Left forelimb (tissue), 1 donor: ENCODE measurements at regions not wholly inside any gene's neighbourhood (a gene's known extent, or its start where the extent isn't known, plus 50 kb on each side); places are given as distances from the start of the nearest gene placed in this dataset.

ENCODE experiments used
- DNase-seq: peaks from one replicate; pipeline ENCODE4 v3.0.0-alpha.2; 2018; ENCODE audit warnings: low spot score

DNA sequence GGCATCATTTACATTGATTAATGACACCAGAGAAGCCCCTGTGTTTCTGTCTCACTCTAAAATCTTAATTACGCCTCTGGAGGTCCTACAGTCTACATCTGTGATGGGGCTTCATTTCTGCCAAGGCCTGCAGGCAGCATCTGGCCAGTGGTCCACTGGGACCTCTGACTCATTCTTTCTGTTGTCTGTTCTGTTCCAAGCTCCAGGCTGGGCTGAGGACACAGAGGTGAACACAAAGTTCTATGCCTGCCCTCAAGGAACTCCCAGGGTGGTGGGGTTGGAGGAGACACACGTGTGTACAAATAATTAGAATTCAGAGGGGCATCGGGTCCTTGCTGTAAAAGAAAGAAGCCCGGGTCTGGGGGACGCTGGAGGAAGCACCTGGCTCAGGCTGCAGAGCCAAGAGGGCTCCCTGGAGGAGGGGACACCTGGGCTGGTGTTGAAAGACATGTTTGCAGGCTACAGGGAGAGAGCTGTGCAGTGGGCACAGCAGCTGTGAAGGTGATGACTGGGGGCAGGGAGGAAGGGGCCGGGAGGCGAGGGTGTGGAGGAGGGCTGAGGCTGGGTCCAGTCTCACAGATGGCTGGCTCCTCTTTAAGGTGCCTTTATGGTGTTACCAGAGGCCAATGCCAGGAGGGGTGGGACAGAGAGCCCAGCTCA, 103.3 kb upstream of the PRR23E start:
- DNase-seq = no peak

DNA sequence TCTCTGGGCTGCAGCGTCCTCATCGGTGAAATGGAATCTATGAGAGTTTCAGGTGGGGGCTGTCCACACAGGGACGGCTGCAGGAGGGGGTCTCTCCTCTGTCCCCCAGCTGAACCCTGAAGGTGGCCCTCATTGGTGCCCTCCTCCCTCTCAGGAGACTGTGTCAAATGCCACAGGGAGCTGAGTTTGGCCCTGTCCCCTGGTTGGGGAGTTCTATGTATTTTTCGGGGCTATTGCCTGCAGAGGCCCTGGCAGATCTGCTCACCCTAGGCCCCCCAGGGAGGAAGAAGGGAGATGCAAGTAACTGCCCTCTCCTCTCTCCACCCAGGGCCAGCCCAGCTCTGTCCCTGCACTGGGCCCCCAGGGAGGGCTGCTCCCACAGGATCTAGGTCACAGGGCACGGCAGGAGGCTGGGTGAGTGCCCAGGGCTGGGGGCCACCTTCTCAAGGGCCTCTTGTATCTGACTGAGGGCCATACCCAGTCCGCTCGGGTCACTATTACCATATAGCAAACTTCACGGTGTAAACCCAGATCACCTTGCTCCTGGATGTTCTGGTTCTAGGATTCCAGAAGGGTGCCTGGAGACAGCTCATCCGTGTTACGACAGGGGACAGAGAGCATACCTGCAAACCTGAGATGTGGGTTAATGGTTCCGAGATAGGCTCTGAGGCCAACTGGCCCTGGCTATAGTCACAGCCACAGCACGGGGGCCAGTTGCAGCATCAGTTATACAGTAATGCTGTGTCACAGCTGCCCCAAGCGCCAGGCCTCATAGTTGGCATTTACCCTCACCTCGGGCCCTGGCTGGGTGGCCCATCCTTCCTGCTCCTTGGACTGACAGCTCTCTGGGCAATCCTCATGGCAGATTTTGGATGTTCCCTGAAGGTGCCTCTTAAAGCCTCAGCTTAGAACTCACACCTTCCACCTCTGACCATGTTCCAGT, 102.4 kb upstream of the PRR23E start:
- DNase-seq = no peak

DNA sequence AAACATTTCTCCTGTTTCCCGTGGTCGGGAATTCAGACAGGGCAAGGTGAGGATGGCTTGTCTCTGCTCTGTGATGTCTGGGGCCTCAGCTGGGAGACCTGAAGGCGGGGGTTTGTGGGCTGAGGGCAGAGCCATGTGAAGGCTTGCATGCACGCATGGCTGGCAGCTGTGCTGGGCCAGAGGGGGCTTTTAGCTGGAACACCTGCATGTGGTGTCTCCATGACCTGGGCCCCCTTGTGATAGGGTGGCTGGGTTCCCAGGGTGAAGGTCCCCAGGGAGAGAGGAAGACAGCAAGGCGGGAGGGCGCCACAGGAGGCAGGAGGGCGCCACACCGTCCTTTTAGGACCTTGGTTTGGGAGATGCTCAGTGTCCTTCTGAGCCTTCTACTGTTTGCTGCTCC, 101.6 kb upstream of the PRR23E start:
- DNase-seq = no peak

DNA sequence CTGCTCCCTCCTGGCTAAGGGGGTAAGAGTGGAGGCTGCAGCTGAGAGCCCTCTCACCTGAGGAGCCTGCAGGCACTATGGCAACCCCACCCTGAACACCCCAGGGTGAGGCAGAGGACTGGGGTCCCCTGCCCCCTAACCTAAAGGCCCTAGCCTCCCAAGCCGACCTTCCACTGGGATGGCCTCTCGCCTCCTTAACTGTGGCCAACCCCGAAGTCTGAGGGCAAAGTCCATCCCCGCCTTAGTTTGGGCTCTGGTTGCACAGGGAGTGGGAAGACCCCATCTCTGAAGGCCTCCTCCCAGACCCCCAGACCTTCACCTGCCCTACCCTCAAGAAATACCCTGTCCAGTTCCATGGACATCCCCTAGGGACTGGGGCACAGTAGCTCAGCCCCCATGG, 100.6 kb upstream of the PRR23E start:
- DNase-seq = no peak

DNA sequence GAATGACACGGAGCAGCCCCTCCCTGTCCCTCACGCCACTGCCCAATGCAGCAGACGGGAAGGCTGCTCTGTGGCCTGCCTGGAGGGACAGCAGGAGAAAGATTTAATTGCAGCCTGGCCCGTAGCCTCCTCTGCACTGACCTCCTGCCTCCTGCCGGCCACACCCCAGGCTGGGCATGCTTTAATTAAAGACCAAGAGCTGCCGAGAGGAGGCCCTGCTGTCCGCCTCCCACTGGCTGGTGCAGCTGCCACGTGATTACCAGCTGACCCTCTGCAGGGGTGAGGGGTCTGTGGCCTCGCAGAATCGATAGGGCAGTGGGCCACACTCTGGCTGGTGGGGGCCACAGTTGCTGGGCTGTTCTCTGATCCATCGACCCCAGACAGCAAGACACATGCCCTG, 100.2 kb upstream of the PRR23E start:
- no peak for DNase-seq

DNA sequence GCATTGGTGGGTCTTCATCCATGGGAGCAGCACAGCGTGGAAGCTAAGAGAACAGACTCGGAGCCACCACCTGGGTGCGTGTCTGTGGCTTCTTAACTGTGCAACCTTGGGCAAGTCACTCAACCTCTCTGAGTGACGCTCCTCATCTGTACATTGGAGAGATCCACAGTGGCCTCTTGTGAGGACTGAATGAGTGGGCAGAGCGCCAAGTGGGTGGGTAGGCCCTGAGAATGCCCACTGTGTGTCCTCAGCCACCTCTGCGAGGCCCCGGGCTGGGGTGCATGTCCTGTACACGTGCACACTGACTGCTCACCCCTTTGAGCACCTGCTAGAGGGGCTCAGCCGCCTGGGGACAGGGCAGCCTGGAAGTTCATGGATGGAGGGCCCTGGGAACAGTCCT, 99.6 kb upstream of the PRR23E start:
- DNase-seq = no peak

DNA sequence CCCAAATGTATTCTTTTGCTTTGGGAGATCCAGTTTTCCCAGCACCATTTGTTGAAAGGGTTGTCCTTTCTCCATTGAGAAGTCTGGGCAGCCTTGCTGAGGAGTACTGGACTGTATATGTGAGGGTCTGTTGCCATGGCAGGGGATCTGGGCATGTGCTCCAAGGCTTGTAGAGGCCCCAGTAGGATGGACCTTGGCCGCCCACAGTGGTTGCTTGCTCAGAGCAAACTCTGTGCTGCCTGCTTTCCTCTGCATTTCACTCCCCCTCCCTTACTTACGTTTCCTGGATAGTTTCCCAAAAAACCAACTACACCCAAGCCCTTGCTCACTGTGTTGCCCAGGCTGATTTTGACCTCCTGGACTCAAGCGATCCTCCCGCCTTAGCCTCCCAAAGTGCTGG, 97.2 kb upstream of the PRR23E start:
- DNase-seq = no peak

DNA sequence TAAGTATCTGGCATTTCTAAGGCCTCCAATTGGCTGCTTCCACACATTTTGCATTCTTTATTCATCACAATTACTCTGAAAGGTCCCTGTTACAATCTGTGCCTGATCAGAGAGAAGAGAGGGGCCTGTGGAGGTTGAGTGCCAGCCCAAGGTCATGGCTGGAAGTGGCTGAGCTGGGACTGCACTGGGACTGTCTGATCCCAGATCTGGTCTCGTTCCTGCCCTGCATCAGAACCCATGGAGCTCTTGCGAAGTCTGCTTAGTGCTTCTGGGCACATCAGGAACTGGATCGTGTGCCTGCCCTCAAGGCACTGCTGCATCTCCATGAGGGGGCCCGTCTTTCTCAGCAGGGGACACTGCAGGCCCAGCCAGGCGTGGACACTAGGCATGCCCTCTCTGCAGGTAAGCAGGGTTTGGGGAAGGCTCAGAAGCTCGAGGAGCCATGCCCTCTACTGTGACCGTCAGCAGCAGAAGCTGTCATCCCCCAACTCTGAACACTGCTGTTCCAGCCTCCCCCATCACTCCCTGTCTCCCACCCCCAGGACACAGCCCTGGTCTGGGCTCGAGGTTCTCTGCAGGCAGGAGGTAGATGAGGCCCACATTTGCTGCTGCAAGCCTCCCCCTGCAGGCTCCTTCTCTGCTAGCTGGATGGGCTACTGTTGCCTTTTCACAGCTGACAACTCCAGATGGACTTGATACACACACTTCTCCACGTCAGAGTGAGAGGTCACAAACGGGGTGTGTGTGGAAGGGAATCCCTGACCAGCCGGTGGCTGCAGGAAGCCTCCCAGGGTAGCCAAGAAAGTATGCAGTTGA, 96.5 kb upstream of the PRR23E start:
- peak; percentile 63 for DNase-seq

DNA sequence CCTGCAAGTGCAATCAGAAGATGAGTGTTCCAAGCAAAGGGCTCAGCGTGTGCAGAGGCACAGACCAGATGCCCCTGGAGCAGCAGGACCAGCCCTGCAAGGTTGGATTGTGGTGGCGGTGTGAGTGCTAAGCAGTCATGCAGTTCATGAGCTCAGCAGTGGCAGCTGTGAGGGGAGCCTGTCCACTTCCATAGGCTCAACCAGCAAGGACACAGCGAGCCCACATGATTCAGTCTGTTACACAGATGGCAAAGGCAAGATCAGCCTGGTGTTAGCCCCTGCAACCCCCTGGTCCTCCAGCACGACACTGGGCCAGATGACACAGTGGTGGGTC, 95.9 kb upstream of the PRR23E start:
- DNase-seq = no peak

DNA sequence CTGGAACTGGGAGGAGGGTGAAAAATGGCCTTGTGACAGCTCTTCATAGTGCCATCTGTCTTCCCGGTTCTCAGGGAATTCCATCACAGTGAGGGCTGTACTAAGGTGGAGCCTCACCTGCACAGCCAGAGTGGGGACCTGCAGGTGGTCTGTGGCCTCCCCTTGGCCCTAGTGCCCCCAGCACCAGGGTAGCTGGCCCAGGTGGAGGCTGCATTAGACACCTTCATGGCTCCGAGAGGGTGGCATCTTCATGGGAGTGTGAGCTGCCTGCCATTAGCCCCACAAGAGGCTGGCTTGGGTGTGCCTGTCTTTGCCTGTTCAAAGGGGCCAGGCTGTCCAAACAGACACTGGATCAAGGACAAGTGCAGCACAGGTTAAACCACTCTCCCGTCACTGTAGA, 95.5 kb upstream of the PRR23E start:
- peak; percentile 52 for DNase-seq

DNA sequence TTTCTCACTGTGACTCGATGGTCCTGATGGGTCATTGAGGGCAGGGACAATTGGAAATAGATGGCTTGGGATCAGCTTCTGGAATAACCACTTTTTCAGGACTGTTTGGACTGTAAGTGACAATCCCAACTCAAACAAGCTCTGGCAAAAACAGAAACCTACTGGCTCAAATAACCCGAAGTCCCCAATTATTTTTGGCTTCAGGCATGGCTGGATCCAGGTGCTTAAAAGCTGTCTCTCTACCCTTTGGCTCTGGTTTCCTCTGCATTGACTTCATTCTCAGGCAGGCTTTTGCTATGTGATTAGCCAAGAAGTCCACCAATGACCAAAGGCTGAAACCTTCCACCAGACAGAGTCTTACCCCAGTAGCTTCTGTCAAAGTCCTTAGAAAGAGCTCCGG, 92.9 kb upstream of the PRR23E start:
- no peak for DNase-seq

DNA sequence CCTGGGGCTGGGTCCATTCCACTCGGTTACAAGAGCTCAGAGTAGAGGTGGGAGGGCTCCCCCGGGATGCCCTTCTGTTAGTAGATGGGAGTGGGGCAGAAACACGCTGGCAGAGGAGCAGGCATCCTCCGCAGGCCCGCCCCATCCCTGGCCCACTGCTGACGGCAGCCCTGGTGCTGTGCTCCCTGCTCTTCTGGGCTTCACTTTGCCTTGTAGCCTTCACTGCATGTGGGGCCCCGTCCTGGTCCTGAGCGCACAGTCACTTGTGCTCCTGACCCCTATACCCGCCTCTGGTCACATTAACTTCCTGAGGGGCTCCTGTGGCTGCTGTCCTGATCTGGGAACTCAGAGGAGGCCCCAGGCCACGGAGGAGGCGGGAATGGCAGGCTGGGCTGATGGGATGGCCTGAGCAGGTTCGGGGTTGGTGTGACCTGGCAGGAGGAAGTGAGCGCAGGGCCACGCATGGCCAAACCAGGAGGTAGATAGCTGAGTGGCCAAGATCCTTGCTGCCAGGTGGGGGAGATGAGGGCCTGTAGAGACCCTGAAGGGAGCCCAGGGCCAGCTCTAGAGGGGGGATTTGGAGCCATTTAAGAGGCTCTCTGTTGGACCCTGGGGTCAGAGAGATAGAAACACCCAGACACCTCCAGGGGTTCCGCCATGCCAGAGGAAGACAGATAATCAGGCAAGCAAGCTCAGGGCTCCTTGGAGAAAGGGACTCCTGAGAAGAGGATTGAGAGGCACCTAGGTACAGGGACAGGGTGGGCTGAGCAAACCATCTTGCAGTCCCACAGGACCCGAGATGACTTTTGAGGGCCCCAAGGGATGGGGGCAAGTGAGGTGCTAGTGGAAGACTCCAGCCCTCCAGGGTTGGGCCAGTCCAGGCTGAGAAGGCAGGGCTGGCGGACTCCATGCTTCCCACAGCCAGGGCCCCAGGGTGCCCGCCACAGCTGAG, 92.2 kb upstream of the PRR23E start:
- peak; percentile 48 for DNase-seq

DNA sequence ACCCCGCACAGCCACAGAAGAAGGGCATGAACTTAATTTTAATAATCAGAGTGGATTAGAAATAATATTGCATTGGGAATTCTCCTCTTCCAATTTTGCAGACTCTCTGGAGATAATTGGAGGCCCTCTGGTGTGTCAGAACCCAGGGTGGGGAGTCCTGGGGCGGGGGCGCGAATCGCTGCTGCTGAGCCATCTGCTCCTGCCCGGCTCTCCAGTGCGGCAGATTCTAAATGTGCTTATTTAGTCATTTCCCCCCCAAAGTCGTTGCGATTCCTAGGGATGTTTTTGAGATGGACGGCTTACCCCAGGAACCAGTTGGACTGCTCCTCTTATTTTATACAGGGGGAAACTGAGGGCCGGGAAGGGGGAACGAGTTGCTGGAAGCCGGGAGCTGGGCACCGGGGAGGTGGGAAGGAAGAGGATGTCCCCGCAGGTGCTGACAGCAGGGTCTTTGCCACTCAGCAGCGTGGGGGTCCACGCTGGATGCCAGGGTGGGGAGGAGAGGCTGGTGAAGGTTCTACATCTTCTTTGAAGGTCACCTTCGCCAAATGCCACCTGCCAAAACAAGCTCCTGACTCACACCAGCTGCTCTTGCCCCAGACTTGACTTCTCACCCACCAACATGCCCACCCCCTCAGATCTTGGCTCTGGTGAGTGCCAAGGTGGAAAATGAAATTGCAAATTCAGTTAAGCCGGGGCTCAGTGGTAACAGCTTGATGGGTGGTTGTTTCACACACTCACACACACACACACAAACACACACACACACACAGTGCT, 91.3 kb upstream of the PRR23E start:
- no peak for DNase-seq

DNA sequence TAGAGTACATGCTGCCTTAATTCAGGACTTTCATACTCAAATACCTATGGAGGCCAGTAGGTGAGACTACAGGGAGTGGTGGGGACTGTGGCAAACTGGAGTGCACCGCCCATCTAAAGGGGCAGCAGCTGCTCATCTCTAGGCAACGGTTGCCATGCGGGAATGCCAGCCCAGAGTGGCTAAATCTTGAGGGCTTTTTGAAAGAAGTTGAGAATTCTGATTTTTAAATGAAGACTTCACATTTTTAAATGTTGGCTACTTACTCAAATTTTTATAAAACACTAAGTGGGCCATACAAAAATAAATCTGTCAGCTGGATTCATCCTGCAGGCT, 90.8 kb upstream of the PRR23E start:
- DNase-seq = no peak

DNA sequence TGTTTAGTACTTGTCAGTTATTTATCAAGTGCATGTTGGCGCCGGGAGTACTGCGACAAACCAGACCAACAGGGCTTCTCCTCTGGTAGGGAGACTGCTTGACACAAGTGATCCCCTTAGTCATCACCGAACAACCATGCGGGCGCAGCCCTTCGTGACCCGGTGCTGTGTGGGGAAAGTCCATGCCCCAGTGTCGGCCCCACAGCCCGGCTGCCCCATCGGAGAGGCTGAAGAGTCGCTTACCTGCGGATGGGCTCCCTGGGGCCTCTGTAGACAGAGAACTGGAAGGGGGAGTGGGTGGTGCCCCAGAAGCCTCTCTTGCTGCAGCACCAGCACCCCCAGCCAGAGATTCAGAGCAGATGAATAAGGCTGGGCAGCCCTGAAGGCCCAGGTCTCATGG, 90.3 kb upstream of the PRR23E start:
- DNase-seq = no peak

DNA sequence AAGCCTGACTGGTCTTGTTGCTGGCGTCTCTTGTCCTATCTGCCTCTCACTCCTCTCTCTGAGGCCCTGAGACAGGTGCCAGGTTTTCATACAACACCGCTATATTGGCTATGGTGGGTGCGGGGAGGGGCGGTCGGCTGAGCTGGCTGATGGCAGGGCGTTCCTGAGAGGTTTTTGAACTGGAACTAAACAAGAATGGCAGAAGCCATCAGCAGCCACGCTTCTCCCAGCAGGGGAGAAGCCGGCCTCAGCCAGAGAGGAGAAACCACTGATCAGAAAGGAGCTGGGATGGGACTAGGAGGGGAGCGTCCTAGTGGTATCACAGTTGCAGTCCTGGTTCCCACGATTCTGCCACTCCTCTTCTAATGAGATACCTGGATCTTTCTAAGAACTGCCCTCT, 89.9 kb upstream of the PRR23E start:
- peak; percentile 56 for DNase-seq

DNA sequence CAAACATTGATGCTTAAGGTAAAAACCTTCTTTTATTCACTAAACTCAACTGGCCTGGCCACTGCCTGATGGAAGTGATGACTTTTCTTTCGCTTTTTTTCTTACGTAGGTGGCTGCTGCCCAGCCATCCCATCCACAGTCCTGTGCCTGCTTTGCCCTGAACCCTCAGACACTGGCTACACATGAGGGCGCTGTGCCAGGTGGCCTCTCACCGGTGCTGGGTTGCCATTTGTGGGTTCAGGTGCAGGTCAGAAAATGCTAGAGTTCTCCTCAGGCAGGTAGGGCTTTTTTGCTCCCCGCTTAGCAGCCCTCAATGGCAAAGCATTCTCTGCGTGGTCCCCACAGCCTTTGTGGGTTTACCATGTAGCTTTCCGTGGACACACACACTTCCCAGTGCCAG, 88.3 kb upstream of the PRR23E start:
- no peak for DNase-seq

DNA sequence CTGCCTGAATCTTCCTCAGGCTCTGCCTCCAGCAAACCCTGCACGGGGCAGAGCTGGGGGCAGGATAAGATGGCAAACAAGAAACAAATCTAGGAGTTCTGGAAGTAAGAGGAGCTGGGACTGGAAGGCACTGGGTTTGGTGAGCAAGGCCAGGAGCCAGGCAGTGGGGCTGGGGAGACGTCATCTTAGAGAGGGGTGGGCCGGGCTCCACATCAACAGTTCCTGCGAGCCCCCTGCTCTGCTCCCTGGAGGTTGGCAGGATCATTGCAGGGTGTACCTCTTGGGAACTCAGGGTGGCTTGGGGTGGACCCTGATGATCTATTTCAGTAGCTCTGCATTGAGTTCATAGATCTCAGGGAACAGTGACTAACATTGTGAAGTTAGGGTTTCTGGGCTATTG, 87.3 kb upstream of the PRR23E start:
- DNase-seq = no peak

DNA sequence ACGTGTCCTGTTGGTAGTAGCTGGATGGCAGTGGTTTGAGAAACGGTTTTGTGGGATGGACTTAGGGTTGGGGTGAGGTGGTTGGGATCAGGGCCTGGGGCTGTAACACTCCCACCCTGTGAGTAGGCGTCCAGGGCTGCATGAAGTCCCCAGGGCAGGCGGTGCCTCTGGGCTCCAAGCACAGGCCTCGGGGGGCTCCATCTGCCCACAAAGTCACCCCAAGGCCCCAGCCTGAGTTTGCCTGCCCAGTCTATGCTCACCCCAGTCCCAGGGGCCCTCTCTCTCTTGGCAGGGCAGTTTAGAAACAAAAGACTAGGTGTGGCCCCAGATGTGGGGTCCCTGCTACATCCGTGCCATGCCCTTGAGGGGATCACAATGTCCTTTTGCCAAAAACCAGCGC, 86.9 kb upstream of the PRR23E start:
- DNase-seq = peak; percentile 53

DNA sequence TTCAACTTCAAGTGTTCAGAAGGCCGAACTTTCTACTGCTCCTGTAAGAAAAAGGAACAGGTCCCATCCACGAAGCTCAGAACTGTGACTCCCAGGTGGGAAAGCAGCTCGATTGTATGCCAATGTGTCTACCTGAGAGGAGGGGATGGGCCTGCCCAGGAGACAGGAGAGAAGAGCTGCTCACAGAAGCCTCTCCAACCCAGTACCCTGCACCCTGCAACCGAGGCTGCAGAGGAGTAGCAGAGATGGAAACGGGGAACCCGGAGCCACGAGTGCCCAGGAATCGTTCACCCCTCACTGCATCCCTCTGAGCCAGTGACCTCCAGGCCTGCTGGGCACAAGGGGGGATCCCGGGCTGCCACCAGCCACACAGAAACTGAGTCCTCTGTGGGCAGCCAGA, 86.5 kb upstream of the PRR23E start:
- DNase-seq = peak; percentile 62

DNA sequence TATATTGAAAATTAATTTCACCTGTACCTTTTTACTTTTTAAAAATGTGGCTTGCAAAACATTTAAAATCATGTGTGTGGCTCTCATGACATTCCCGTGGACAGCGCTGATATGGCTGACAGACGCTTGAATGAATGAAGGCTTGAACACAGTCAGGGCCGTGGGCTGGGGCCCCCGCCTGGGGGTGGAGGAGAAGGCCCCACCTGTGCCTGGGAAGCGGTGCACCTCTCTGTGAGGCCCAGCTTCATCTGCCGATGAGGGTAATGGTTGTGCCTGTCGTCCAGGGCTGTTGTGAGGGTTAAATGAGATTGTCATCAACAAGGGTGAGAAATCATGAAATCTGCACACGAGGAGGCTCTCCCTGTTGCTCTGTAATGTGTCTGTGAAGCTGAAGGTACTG, 85.9 kb upstream of the PRR23E start:
- no peak for DNase-seq
